MM.1S (cell line): ENCODE measurements at regions not wholly inside any gene's neighbourhood (a gene's known extent, or its start where the extent isn't known, plus 50 kb on each side); places are given as distances from the start of the nearest gene placed in this dataset.

ENCODE experiments used
- EZH2 ChIP-seq: fragments of 300-600 bp; sonication (generic); optimal IDR thresholded peaks from 2 replicates; pipeline ENCODE3; 2017; ENCODE audit warnings: low read depth, mild to moderate bottlenecking, antibody characterized with exemption, low read length, mixed read lengths
- EZH2phosphoT487 ChIP-seq: fragments of 300-600 bp; sonication (generic); IDR thresholded peaks from 2 replicates; pipeline ENCODE4 v1.6.1; 2018; ENCODE audit warnings: antibody characterized with exemption, low read length
- TF ChIP-seq, protein P1 (sequence below): fragments of 300-600 bp; sonication (generic); IDR thresholded peaks from 2 replicates; pipeline ENCODE4 v1.5.1; 2016; ENCODE audit warnings: antibody characterized with exemption, low read length, mixed read lengths

DNA sequence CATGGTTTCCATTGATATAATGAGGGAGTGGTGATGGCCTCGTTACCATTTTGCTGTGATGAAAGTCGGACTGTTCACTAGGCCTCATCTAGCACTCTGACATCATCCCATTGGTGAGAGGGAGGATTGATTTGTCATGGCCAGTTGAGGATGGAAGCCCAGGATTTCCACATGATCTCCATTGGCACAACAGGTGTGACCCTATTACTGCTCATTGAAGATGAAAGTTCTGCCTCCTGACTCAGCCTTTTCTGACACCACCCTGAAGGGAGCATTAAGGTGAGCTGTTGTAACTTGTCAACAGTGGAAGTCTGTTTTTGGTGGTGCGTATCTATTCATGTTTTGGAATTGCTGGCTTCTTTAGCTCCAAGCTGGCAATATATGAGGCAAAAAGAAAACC, 144.2 kb downstream of the PABPC4L start:
- TF ChIP-seq, protein P1, sequence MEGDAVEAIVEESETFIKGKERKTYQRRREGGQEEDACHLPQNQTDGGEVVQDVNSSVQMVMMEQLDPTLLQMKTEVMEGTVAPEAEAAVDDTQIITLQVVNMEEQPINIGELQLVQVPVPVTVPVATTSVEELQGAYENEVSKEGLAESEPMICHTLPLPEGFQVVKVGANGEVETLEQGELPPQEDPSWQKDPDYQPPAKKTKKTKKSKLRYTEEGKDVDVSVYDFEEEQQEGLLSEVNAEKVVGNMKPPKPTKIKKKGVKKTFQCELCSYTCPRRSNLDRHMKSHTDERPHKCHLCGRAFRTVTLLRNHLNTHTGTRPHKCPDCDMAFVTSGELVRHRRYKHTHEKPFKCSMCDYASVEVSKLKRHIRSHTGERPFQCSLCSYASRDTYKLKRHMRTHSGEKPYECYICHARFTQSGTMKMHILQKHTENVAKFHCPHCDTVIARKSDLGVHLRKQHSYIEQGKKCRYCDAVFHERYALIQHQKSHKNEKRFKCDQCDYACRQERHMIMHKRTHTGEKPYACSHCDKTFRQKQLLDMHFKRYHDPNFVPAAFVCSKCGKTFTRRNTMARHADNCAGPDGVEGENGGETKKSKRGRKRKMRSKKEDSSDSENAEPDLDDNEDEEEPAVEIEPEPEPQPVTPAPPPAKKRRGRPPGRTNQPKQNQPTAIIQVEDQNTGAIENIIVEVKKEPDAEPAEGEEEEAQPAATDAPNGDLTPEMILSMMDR, result no peak
- TF ChIP-seq EZH2phosphoT487 (no peak), EZH2 (no peak)
